HepG2 (cell line): ENCODE measurements at regions not wholly inside any gene's neighbourhood (a gene's known extent, or its start where the extent isn't known, plus 50 kb on each side); places are given as distances from the start of the nearest gene placed in this dataset.

Source experiments
- ATAC-seq: fragments of 200-7000 bp; cut with Tn5 transposase; 3 replicates; pipeline ENCODE4 v1.9.1; 2020; ENCODE audit warnings: mild to moderate bottlenecking, moderate library complexity
- BruUV-seq: library from RNA; stranded (reverse); fragments of 400-500 nt; replicated peaks from 2 replicates; lab custom pipeline; 2021; lab: Mats Ljungman, UMichigan
- CTCF ChIA-PET: fragments of 300-600 bp; formaldehyde crosslinking; extraction: SDS; loops from one replicate; lab custom pipeline; 2021; ENCODE audit warnings: low total read pairs, inconsistent platforms, low intra/inter-chr PET ratio; lab: Yijun Ruan, JAX
- POLR2A ChIA-PET: fragments of 350-600 bp; sonication (Branson Sonifier 250); formaldehyde crosslinking; loops from one replicate; lab custom pipeline; 2020; ENCODE audit warnings: antibody characterized with exemption, inconsistent platforms; lab: Yijun Ruan, JAX
- DNase-seq: peaks from one replicate; pipeline ENCODE4 v3.0.0-alpha.2; 2015; ENCODE audit warnings: low spot score
- FAIRE-seq: peaks from 3 replicates; lab custom pipeline; 2011; peaks lifted over from hg19 to GRCh38; lab: Jason Lieb, UNC
- H2AFZ ChIP-seq: one replicate; pipeline ENCODE4 v1.6.1; 2011; ENCODE audit warnings: low read length, inconsistent platforms
- H3K27ac ChIP-seq: fragments of 300-600 bp; 3 replicates; pipeline ENCODE4 v1.8.0; 2011; ENCODE audit warnings: mixed run types, mild to moderate bottlenecking, mixed read lengths, low read length, inconsistent platforms; ENCODE audit not compliant: insufficient read depth; ENCODE audit errors: extremely low read length
- H3K27me3 ChIP-seq, 2 experiments: fragments of 200-600 bp in 1 of 2; 2 replicates in 1 of 2; 3 replicates in 1 of 2; pipeline versions ENCODE4 v1.6.0 to v1.8.0; 2011; ENCODE audit warnings: low read length in 2 of 2, mild to moderate bottlenecking in 2 of 2, moderate library complexity in 2 of 2, inconsistent platforms in 1 of 2; ENCODE audit not compliant: insufficient read depth in 2 of 2, control insufficient read depth in 1 of 2
- H3K36me3 ChIP-seq, 2 experiments: fragments of 200-600 bp in 1 of 2; replicated peaks in 1 of 2; 2 replicates in 1 of 2; 3 replicates in 1 of 2; pipeline versions ENCODE4 v1.5.1 to v1.8.0; 2011; ENCODE audit warnings: low read length in 2 of 2, inconsistent platforms in 1 of 2; ENCODE audit not compliant: insufficient read depth in 2 of 2, control insufficient read depth in 1 of 2
- H3K4me1 ChIP-seq: 2 replicates; pipeline ENCODE4 v1.5.1; 2012; ENCODE audit warnings: low read length, inconsistent platforms; ENCODE audit not compliant: insufficient read depth
- H3K4me2 ChIP-seq: 2 replicates; pipeline ENCODE4 v1.6.0; 2011; ENCODE audit warnings: low read depth, low read length, inconsistent platforms
- H3K4me3 ChIP-seq, 3 experiments: fragments of 200-600 bp in 1 of 3; sonication (generic), shearing (Covaris generic) in 1 of 3; replicated peaks in 1 of 3; 2 replicates each; pipeline ENCODE4 v1.5.1; 2011 to 2016; ENCODE audit warnings: low read length in 3 of 3, inconsistent platforms in 2 of 3, low read depth in 2 of 3, mild to moderate bottlenecking in 2 of 3, control low read depth in 1 of 3, mixed read lengths in 1 of 3; ENCODE audit not compliant: insufficient read depth in 1 of 3
- H3K79me2 ChIP-seq: one replicate; pipeline ENCODE4 v1.6.1; 2011; ENCODE audit warnings: low read length, inconsistent platforms; ENCODE audit not compliant: insufficient read depth
- H3K9ac ChIP-seq: 2 replicates; pipeline ENCODE4 v1.6.0; 2011; ENCODE audit warnings: mild to moderate bottlenecking, low read depth, low read length, inconsistent platforms; ENCODE audit not compliant: insufficient read depth
- H3K9me3 ChIP-seq: 2 replicates; pipeline ENCODE4 v1.5.1; 2012; ENCODE audit warnings: mild to moderate bottlenecking, low read length
- H4K20me1 ChIP-seq: 2 replicates; pipeline ENCODE4 v1.6.0; 2011; ENCODE audit warnings: inconsistent platforms, mild to moderate bottlenecking, low read length, moderate library complexity; ENCODE audit not compliant: insufficient read depth
- CEBPB ChIP-seq: IDR thresholded peaks from 2 replicates; pipeline ENCODE4 v1.6.1; 2011; ENCODE audit warnings: low read depth, low read length, improper control_type of control experiment, borderline replicate concordance
- HDAC2 ChIP-seq: sonication (generic); formaldehyde crosslinking; IDR thresholded peaks from 2 replicates; pipeline ENCODE4 v1.4.0; 2020; ENCODE audit warnings: missing genetic modification reagents
- HIVEP1 ChIP-seq: sonication (generic); formaldehyde crosslinking; IDR thresholded peaks from 2 replicates; pipeline ENCODE4 v1.4.0; 2020; ENCODE audit warnings: mild to moderate bottlenecking, missing genetic modification reagents
- RELA ChIP-seq: sonication (generic); formaldehyde crosslinking; IDR thresholded peaks from 2 replicates; pipeline ENCODE4 v1.4.0; 2020; ENCODE audit warnings: missing genetic modification reagents
- ZNF331 ChIP-seq: sonication (generic); formaldehyde crosslinking; IDR thresholded peaks from 2 replicates; pipeline ENCODE4 v1.4.0; 2020; ENCODE audit warnings: missing genetic modification reagents
- WGBS: methylation state at CpG from one replicate; pipeline ENCODE4 v1.1.6; 2017; ENCODE audit warnings: low lambda C conversion rate; 5-methylcytosine and 5-hydroxymethylcytosine counted together
- in situ Hi-C: cut with HindIII; loops from 2 replicates; pipeline ENCODE4 v1.10.0; 2017; ENCODE audit warnings: low pct_unique_long_range_greater_than_20kb; ENCODE audit not compliant: extremely low pct_ligation_motif_present
- intact Hi-C: fragments of 100-400 bp; cut with micrococcal nuclease; formaldehyde crosslinking; loops from one replicate; pipeline ENCODE4 v1.10.0; 2022; ENCODE audit not compliant: unreplicated experiment

GRCh38 chr12:124666722-124667259, 99.4 kb upstream of the NCOR2 start:
- WGBS: 86% methylated on average over 4 of the region's 4 CpGs
- POLR2A ChIA-PET: no interaction called here
- H3K9me3 ChIP-seq: 0 out of 2 replicates have a peak, but pooled peaks cover 5% of the 10 kb centered on the region
- BruUV-seq: no TSS peak
- no peak for FAIRE-seq
- H3K9ac ChIP-seq: no peak overlapping the region
- no peaks in the 10 kb centered on the region for H4K20me1 ChIP-seq
- DNase-seq: no peak
- H3K27me3 ChIP-seq: peaks cover 4 to 50% of the 10 kb centered on the region in 2 experiments; a peak in 4 of 5 replicates
- no peak overlapping the region for H3K27ac ChIP-seq
- in situ Hi-C loops (no loop called here), intact Hi-C loops (no loop called here)
- H3K4me1 ChIP-seq: peaks cover 21% of the 10 kb centered on the region
- H2AFZ ChIP-seq: no peak overlapping the region
- TF ChIP-seq RELA (no peak), ZNF331 (CRISPR knock-in tag) (peak; percentile 93)
- H3K79me2 ChIP-seq: no peaks in the 10 kb centered on the region
- no peaks in the 10 kb centered on the region for H3K36me3 ChIP-seq
- CTCF ChIA-PET: no interaction called here
- ATAC-seq: no peak
- no peak overlapping the region for H3K4me2 ChIP-seq
- H3K4me3 ChIP-seq: no peak overlapping the region

GRCh38 chr12:124665511-124665910, 98.1 kb upstream of the NCOR2 start:
- Histone ChIP-seq H3K27ac (no peak overlapping the region), H3K4me1 (peaks cover 21% of the 10 kb centered on the region), H3K36me3 (no peaks in the 10 kb centered on the region), H3K9me3 (0 out of 2 replicates have a peak, but pooled peaks cover 5% of the 10 kb centered on the region), H3K27me3 (peaks cover 4 to 53% of the 10 kb centered on the region in 2 experiments; a peak in 4 of 5 replicates), H2AFZ (no peak overlapping the region), H3K79me2 (no peaks in the 10 kb centered on the region), H3K9ac (no peak overlapping the region)
- BruUV-seq: no TSS peak
- ChIA-PET CTCF (no interaction called here), POLR2A (no interaction called here)
- DNase-seq (no peak), FAIRE-seq (no peak)
- 0% methylated on average over 1 of the region's 1 CpG for WGBS
- intact Hi-C loops: no loop called here
- no peak for TF ChIP-seq HDAC2 (CRISPR knock-in tag)
- no peak for TF ChIP-seq HIVEP1 (CRISPR knock-in tag)
- TF ChIP-seq CEBPB: peak; percentile 26; the same call in 1 of the 2 replicates
- TF ChIP-seq, all 625 proteins: peak for 1
- no peaks in the 10 kb centered on the region for H4K20me1 ChIP-seq
- H3K4me2 ChIP-seq: no peak overlapping the region
- no peak overlapping the region for H3K4me3 ChIP-seq
- in situ Hi-C loops: no loop called here
- ATAC-seq: no peak
